ENCODE measurements at regions not wholly inside any gene's neighbourhood (a gene's known extent, or its start where the extent isn't known, plus 50 kb on each side); places are given as distances from the start of the nearest gene placed in this dataset.

DNA sequence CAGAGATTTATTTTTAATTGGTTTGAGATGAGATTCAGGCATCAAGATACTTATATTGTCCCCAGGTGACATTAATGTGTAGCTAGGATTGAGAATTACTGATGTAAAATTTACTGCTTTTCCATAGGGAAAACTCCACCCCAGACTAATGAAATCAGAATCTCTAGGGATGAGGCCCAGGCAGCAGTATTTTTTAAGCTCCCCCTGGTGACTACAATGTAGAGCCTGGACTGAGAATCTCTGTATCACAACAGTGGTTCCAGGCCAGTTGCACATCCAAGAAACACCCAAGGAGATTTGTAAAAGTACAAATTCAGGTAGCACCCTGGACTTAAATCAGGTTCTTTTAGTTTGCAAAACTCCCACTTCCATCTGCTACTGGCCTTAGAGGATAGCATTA, 185.7 kb downstream of the MARCHF11 start:
- FAIRE-seq = no peak
- H3K4me3 ChIP-seq (ENCODE audit: insufficient read depth, low read depth, low read length) = no peak overlapping the region
- Mint-ChIP-seq H3K4me1 (ENCODE audit: low read depth, unreplicated experiment) (peaks cover 14% of the 10 kb centered on the region), H3K36me3 (ENCODE audit: low read depth, unreplicated experiment) (no peaks in the 10 kb centered on the region), H3K27me3 (ENCODE audit: low read depth, unreplicated experiment) (no peaks in the 10 kb centered on the region), H3K9me3 (ENCODE audit: unreplicated experiment) (peaks cover 6% of the 10 kb centered on the region), H3K27ac (ENCODE audit: unreplicated experiment) (peak overlapping the region; percentile 94), H3K4me3 (ENCODE audit: unreplicated experiment) (no peak overlapping the region)
- no peak for DNase-seq (ENCODE audit: low read depth)
- no peak overlapping the region for H3K9ac ChIP-seq (ENCODE audit: low read length)
- no peak overlapping the region for H3K4me2 ChIP-seq (ENCODE audit: low read length)
- H3K27ac ChIP-seq (ENCODE audit: low read depth, low read length) = no peak overlapping the region
- TF ChIP-seq, protein P1, sequence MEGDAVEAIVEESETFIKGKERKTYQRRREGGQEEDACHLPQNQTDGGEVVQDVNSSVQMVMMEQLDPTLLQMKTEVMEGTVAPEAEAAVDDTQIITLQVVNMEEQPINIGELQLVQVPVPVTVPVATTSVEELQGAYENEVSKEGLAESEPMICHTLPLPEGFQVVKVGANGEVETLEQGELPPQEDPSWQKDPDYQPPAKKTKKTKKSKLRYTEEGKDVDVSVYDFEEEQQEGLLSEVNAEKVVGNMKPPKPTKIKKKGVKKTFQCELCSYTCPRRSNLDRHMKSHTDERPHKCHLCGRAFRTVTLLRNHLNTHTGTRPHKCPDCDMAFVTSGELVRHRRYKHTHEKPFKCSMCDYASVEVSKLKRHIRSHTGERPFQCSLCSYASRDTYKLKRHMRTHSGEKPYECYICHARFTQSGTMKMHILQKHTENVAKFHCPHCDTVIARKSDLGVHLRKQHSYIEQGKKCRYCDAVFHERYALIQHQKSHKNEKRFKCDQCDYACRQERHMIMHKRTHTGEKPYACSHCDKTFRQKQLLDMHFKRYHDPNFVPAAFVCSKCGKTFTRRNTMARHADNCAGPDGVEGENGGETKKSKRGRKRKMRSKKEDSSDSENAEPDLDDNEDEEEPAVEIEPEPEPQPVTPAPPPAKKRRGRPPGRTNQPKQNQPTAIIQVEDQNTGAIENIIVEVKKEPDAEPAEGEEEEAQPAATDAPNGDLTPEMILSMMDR (IDR thresholded peaks at IDR 0.05; ENCODE audit: insufficient read depth, low read depth, low read length) = peak; percentile 38
- TF ChIP-seq EZH2 (IDR thresholded peaks at IDR 0.05; ENCODE audit: insufficient read depth, low read length) = no peak
- no peaks in the 10 kb centered on the region for H3K27me3 ChIP-seq (ENCODE audit: insufficient read depth, low read length)
- H3K36me3 ChIP-seq (ENCODE audit: insufficient read depth, low read length) = no peaks in the 10 kb centered on the region
- H3K9me3 ChIP-seq (ENCODE audit: insufficient read depth, low read depth, low read length) = no peaks in the 10 kb centered on the region
- H3K4me1 ChIP-seq (ENCODE audit: insufficient read depth, low read length) = peaks cover 16% of the 10 kb centered on the region
- no peak overlapping the region for H2AFZ ChIP-seq (ENCODE audit: low read depth, low read length)
- H4K20me1 ChIP-seq (ENCODE audit: insufficient read depth, low read length) = no peaks in the 10 kb centered on the region
- no peaks in the 10 kb centered on the region for H3K79me2 ChIP-seq (ENCODE audit: insufficient read depth, low read length)

- DNase-seq (ENCODE audit: low read depth) (peak; percentile 66), FAIRE-seq (no peak)
- Mint-ChIP-seq H3K4me1 (ENCODE audit: low read depth, unreplicated experiment) (peaks cover 14% of the 10 kb centered on the region), H3K27me3 (ENCODE audit: low read depth, unreplicated experiment) (no peaks in the 10 kb centered on the region), H3K4me3 (ENCODE audit: unreplicated experiment) (peak overlapping the region; percentile 21), H3K9me3 (ENCODE audit: unreplicated experiment) (peaks cover 6% of the 10 kb centered on the region), H3K27ac (ENCODE audit: unreplicated experiment) (peak overlapping the region; percentile 94), H3K36me3 (ENCODE audit: low read depth, unreplicated experiment) (no peaks in the 10 kb centered on the region)
- peak overlapping the region; percentile 55 for H3K9ac ChIP-seq (ENCODE audit: low read length)
- TF ChIP-seq, protein P1 (IDR thresholded peaks at IDR 0.05; ENCODE audit: insufficient read depth, low read depth, low read length) = no peak
- TF ChIP-seq EZH2 (IDR thresholded peaks at IDR 0.05; ENCODE audit: insufficient read depth, low read length) = no peak
- H3K4me3 ChIP-seq (ENCODE audit: insufficient read depth, low read depth, low read length) = no peak overlapping the region
- no peaks in the 10 kb centered on the region for H3K36me3 ChIP-seq (ENCODE audit: insufficient read depth, low read length)
- peak overlapping the region; percentile 68 for H3K27ac ChIP-seq (ENCODE audit: low read depth, low read length)
- H4K20me1 ChIP-seq (ENCODE audit: insufficient read depth, low read length) = no peaks in the 10 kb centered on the region
- no peaks in the 10 kb centered on the region for H3K27me3 ChIP-seq (ENCODE audit: insufficient read depth, low read length)
- H3K79me2 ChIP-seq (ENCODE audit: insufficient read depth, low read length) = no peaks in the 10 kb centered on the region
- H3K4me1 ChIP-seq (ENCODE audit: insufficient read depth, low read length) = peaks cover 16% of the 10 kb centered on the region
- H3K9me3 ChIP-seq (ENCODE audit: insufficient read depth, low read depth, low read length) = no peaks in the 10 kb centered on the region
- H2AFZ ChIP-seq (ENCODE audit: low read depth, low read length) = no peak overlapping the region
- H3K4me2 ChIP-seq (ENCODE audit: low read length) = peak overlapping the region; percentile 73
Measured at GRCh38 chr5:15993334-15993733, 186.3 kb downstream of the MARCHF11 start.

- H4K20me1 ChIP-seq (ENCODE audit: insufficient read depth, low read length) = no peaks in the 10 kb centered on the region
- Mint-ChIP-seq H3K4me3 (ENCODE audit: unreplicated experiment) (peak overlapping the region; percentile 21), H3K4me1 (ENCODE audit: low read depth, unreplicated experiment) (peaks cover 14% of the 10 kb centered on the region), H3K27me3 (ENCODE audit: low read depth, unreplicated experiment) (no peaks in the 10 kb centered on the region), H3K27ac (ENCODE audit: unreplicated experiment) (peak overlapping the region; percentile 94), H3K36me3 (ENCODE audit: low read depth, unreplicated experiment) (no peaks in the 10 kb centered on the region), H3K9me3 (ENCODE audit: unreplicated experiment) (peaks cover 6% of the 10 kb centered on the region)
- no peaks in the 10 kb centered on the region for H3K79me2 ChIP-seq (ENCODE audit: insufficient read depth, low read length)
- no peak overlapping the region for H3K4me3 ChIP-seq (ENCODE audit: insufficient read depth, low read depth, low read length)
- H3K9me3 ChIP-seq (ENCODE audit: insufficient read depth, low read depth, low read length) = no peaks in the 10 kb centered on the region
- H3K9ac ChIP-seq (ENCODE audit: low read length) = peak overlapping the region; percentile 55
- no peak for TF ChIP-seq EZH2 (IDR thresholded peaks at IDR 0.05; ENCODE audit: insufficient read depth, low read length)
- TF ChIP-seq, protein P1 (IDR thresholded peaks at IDR 0.05; ENCODE audit: insufficient read depth, low read depth, low read length) = peak; percentile 11
- FAIRE-seq (no peak), DNase-seq (ENCODE audit: low read depth) (peak; percentile 74)
- peak overlapping the region; percentile 73 for H3K4me2 ChIP-seq (ENCODE audit: low read length)
- no peaks in the 10 kb centered on the region for H3K27me3 ChIP-seq (ENCODE audit: insufficient read depth, low read length)
- peak overlapping the region; percentile 68 for H3K27ac ChIP-seq (ENCODE audit: low read depth, low read length)
- no peaks in the 10 kb centered on the region for H3K36me3 ChIP-seq (ENCODE audit: insufficient read depth, low read length)
- no peak overlapping the region for H2AFZ ChIP-seq (ENCODE audit: low read depth, low read length)
- peaks cover 16% of the 10 kb centered on the region for H3K4me1 ChIP-seq (ENCODE audit: insufficient read depth, low read length)
Measured at GRCh38 chr5:15992918-15993317, 186.7 kb downstream of the MARCHF11 start.
